Gastrocnemius medialis (tissue), 4 donors: ENCODE measurements at regions not wholly inside any gene's neighbourhood (a gene's known extent, or its start where the extent isn't known, plus 50 kb on each side); places are given as distances from the start of the nearest gene placed in this dataset.

Experiments
- ATAC-seq, 2 donors: fragments of 150-250 bp; one replicate each; pipeline ENCODE4 v1.9.1; 2016
- DNase-seq, 2 donors: peaks; one replicate each; pipeline ENCODE4 v3.0.0-alpha.2; 2019
- H3K27ac ChIP-seq, 4 donors: fragments of 200-600 bp; sonication (generic); 1 replicate in 1 of 4; 2 replicates in 3 of 4; pipeline ENCODE4 v1.5.1; 2016 to 2018; ENCODE audit warnings: mild to moderate bottlenecking in 2 of 4, moderate library complexity in 1 of 4
- H3K27me3 ChIP-seq, 3 donors: fragments of 200-600 bp; sonication (generic) in 2 of 3; 1 replicate in 1 of 3; 2 replicates in 2 of 3; pipeline versions ENCODE4 v1.5.1 to v1.6.0; 2016 to 2019; ENCODE audit warnings: mild to moderate bottlenecking in 1 of 3, moderate library complexity in 1 of 3
- H3K36me3 ChIP-seq, 2 donors: fragments of 200-600 bp; sonication (generic) in 1 of 2; one replicate each; pipeline ENCODE4 v1.5.1; 2017 to 2018
- H3K4me1 ChIP-seq, 2 donors: fragments of 200-600 bp; sonication (generic) in 1 of 2; one replicate each; pipeline ENCODE4 v1.5.1; 2016 to 2017; ENCODE audit warnings: mild to moderate bottlenecking in 2 of 2
- H3K4me3 ChIP-seq, 4 donors: fragments of 200-600 bp; sonication (generic) in 3 of 4; 1 replicate in 1 of 4; 2 replicates in 3 of 4; pipeline ENCODE4 v1.5.1; 2016 to 2019; ENCODE audit warnings: mild to moderate bottlenecking in 2 of 4
- H3K9me3 ChIP-seq, 3 donors: fragments of 200-600 bp; sonication (generic) in 2 of 3; 1 replicate in 1 of 3; 2 replicates in 2 of 3; pipeline ENCODE4 v1.5.1; 2016 to 2019
- POLR2A ChIP-seq, 2 donors: fragments of 450-650 bp; IDR thresholded peaks; one replicate each; pipeline ENCODE4 v1.6.1; 2017; ENCODE audit warnings: antibody characterized with exemption in 2 of 2, mild to moderate bottlenecking in 2 of 2, moderate library complexity in 2 of 2
- in situ Hi-C, 4 donors: fragments of 200-750 bp; cut with MboI; loops; one replicate each; pipeline versions ENCODE4 v1.15.0 to v1.8.0; 2017; ENCODE audit warnings: low sequenced_read_pairs in 4 of 4
- intact Hi-C: fragments of 100-400 bp; cut with DNase I; formaldehyde crosslinking; loops from one replicate; pipeline ENCODE4 v1.15.1; 2023; ENCODE audit warnings: low total_unique reads
- TF ChIP-seq, protein P1 (sequence below), 5 experiments: fragments of 450-650 bp in 3 of 5; fragments of 200-600 bp in 2 of 5; sonication (generic) in 2 of 5; IDR thresholded peaks in 4 of 5; conservative IDR thresholded peaks in 1 of 5; 1 replicate in 4 of 5; 2 replicates in 1 of 5; pipeline ENCODE4 v1.5.1; 2016 to 2019; ENCODE audit warnings: antibody characterized with exemption in 5 of 5, mild to moderate bottlenecking in 3 of 5, moderate library complexity in 3 of 5

GRCh38 chr18:73645160-73645715 is 502.4 kb downstream of the FBXO15 start:
- DNase-seq = no peak
- in situ Hi-C loops (no loop called here), intact Hi-C loops (no loop called here)
- no peak for ATAC-seq
- Histone ChIP-seq H3K36me3 (no peaks in the 10 kb centered on the region), H3K27me3 (no peaks in the 10 kb centered on the region), H3K4me1 (no peaks in the 10 kb centered on the region), H3K27ac (no peak overlapping the region), H3K9me3 (no peaks in the 10 kb centered on the region), H3K4me3 (no peak overlapping the region)
- TF ChIP-seq, protein P1, sequence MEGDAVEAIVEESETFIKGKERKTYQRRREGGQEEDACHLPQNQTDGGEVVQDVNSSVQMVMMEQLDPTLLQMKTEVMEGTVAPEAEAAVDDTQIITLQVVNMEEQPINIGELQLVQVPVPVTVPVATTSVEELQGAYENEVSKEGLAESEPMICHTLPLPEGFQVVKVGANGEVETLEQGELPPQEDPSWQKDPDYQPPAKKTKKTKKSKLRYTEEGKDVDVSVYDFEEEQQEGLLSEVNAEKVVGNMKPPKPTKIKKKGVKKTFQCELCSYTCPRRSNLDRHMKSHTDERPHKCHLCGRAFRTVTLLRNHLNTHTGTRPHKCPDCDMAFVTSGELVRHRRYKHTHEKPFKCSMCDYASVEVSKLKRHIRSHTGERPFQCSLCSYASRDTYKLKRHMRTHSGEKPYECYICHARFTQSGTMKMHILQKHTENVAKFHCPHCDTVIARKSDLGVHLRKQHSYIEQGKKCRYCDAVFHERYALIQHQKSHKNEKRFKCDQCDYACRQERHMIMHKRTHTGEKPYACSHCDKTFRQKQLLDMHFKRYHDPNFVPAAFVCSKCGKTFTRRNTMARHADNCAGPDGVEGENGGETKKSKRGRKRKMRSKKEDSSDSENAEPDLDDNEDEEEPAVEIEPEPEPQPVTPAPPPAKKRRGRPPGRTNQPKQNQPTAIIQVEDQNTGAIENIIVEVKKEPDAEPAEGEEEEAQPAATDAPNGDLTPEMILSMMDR (IDR thresholded peaks at IDR 0.05 in 4 of 5, conservative IDR thresholded peaks at IDR 0.05 in 1 of 5) = no peak
- TF ChIP-seq POLR2A (IDR thresholded peaks at IDR 0.05) = no peak

DNA sequence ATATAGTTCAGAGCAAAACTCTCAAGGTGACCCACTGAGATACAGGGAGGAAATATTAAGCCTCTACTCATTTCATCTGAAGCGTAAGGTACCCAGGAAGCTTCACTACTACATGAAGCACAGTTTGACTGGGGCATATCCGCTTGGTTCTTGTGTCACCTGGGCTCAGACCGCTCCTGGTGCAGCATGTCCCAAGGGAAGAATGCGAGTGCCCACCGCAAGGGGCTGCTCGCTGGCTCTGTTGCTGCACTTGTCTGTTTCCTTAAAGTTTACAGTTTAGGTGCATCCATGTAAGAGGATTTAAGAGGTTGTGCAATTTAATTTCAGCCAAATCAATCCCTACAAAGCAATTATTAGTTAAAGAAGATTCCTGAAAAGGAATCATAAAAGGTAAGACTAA is 507.8 kb downstream of the FBXO15 start:
- Histone ChIP-seq H3K4me3 (no peak overlapping the region), H3K4me1 (no peaks in the 10 kb centered on the region), H3K27ac (no peak overlapping the region), H3K9me3 (no peaks in the 10 kb centered on the region), H3K36me3 (no peaks in the 10 kb centered on the region), H3K27me3 (no peaks in the 10 kb centered on the region)
- ATAC-seq = no peak
- intact Hi-C loops (no loop called here), in situ Hi-C loops (no loop called here)
- TF ChIP-seq, protein P1 (IDR thresholded peaks at IDR 0.05 in 4 of 5, conservative IDR thresholded peaks at IDR 0.05 in 1 of 5) = no peak
- DNase-seq = no peak

- H3K27ac ChIP-seq = no peak overlapping the region
- no peaks in the 10 kb centered on the region for H3K36me3 ChIP-seq
- H3K4me1 ChIP-seq = no peaks in the 10 kb centered on the region
- no peaks in the 10 kb centered on the region for H3K27me3 ChIP-seq
- in situ Hi-C loops = no loop called here
- no peak for TF ChIP-seq POLR2A (IDR thresholded peaks at IDR 0.05)
- TF ChIP-seq, protein P1 (IDR thresholded peaks at IDR 0.05 in 4 of 5, conservative IDR thresholded peaks at IDR 0.05 in 1 of 5) = no peak
- no peaks in the 10 kb centered on the region for H3K9me3 ChIP-seq
- intact Hi-C loops = no loop called here
- ATAC-seq = no peak
- H3K4me3 ChIP-seq = no peak overlapping the region
- no peak for DNase-seq
Observed at GRCh38 chr18:73638709-73639108, 508.9 kb downstream of the FBXO15 start.

DNA sequence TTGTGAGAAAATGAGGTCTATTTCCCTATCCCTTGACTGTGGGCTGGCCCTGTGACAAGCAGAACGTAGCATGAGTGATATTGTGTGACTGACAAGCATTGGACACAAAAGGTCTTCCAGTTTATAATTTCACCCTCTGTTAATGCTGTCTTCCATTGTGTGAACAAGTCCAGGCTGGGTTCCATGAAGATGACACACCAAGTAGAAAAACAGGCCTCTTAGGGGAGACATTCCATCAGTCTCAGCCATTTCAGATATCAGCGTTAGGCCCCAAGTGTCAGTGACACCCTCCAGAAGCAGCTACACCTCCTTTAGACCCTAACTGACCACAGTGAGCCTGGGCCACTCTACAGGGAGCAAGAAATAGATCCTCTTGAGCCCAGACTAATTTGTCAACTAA is 511.3 kb downstream of the FBXO15 start:
- Histone ChIP-seq H3K4me3 (no peak overlapping the region), H3K36me3 (no peaks in the 10 kb centered on the region), H3K9me3 (no peaks in the 10 kb centered on the region), H3K4me1 (no peaks in the 10 kb centered on the region), H3K27me3 (no peaks in the 10 kb centered on the region), H3K27ac (no peak overlapping the region)
- in situ Hi-C loops (no loop called here), intact Hi-C loops (no loop called here)
- no peak for TF ChIP-seq POLR2A (IDR thresholded peaks at IDR 0.05)
- TF ChIP-seq, protein P1 (IDR thresholded peaks at IDR 0.05 in 4 of 5, conservative IDR thresholded peaks at IDR 0.05 in 1 of 5) = no peak
- DNase-seq (no peak), ATAC-seq (no peak)

- Histone ChIP-seq H3K36me3 (no peaks in the 10 kb centered on the region), H3K4me3 (no peak overlapping the region), H3K27ac (no peak overlapping the region), H3K9me3 (no peaks in the 10 kb centered on the region), H3K27me3 (no peaks in the 10 kb centered on the region), H3K4me1 (no peaks in the 10 kb centered on the region)
- TF ChIP-seq, protein P1 (IDR thresholded peaks at IDR 0.05 in 4 of 5, conservative IDR thresholded peaks at IDR 0.05 in 1 of 5) = no peak
- TF ChIP-seq POLR2A (IDR thresholded peaks at IDR 0.05) = no peak
- intact Hi-C loops (no loop called here), in situ Hi-C loops (no loop called here)
- no peak for ATAC-seq
- DNase-seq = no peak
Observed at GRCh38 chr18:73626859-73627258, 520.8 kb downstream of the FBXO15 start.
